ENCODE measurements at regions not wholly inside any gene's neighbourhood (a gene's known extent, or its start where the extent isn't known, plus 50 kb on each side); places are given as distances from the start of the nearest gene placed in this dataset.

GRCh38 chr3:187618722-187619121, 51.5 kb downstream of the SST start:
- no peak for ATAC-seq (ENCODE audit: poor library complexity)
- intact Hi-C loops (cut with DNase I, micrococcal nuclease), result loop anchor here (10.0 kb wide), 3 partner anchors 96 to 1526 kb away; no protein-coding TSS in a partner anchor
- CTCF ChIA-PET, result no interaction called here

GRCh38 chr3:187617213-187617612, 53.0 kb downstream of the SST start:
- Histone ChIP-seq H3K4me1 (ENCODE audit: insufficient read depth, low read length) (no peaks in the 10 kb centered on the region), H3K9me3 (ENCODE audit: control insufficient read depth in 1 of 2, insufficient read depth in 1 of 2, low read length in 2 of 2) (no peaks in the 10 kb centered on the region), H3K27me3 (ENCODE audit: control insufficient read depth in 1 of 2, insufficient read depth in 2 of 2, low read length in 2 of 2) (no peaks in the 10 kb centered on the region), H3K4me3 (ENCODE audit: low read length) (no peak overlapping the region), H3K36me3 (ENCODE audit: insufficient read depth, low read length) (no peaks in the 10 kb centered on the region), H3K27ac (ENCODE audit: low read depth in 1 of 2, low read length in 2 of 2) (no peak overlapping the region)
- no peak for TF ChIP-seq CTCF (IDR thresholded peaks at IDR 0.05)
- no peak for ATAC-seq (ENCODE audit: poor library complexity)
- H3K27ac Mint-ChIP-seq, result no peak overlapping the region
- intact Hi-C loops (cut with DNase I, micrococcal nuclease), result loop anchor here (2.0 to 10.0 kb wide), 4 partner anchors 98 to 1528 kb away; no protein-coding TSS in a partner anchor
- H3K4me1 Mint-ChIP-seq (ENCODE audit: low read depth), result no peaks in the 10 kb centered on the region
- POLR2A ChIA-PET, result no interaction called here
- CTCF ChIA-PET, result no interaction called here
- H3K9me3 Mint-ChIP-seq, result no peaks in the 10 kb centered on the region
- H3K27me3 Mint-ChIP-seq, result peaks cover 2% of the 10 kb centered on the region
- DNase-seq, result no peak
- H3K36me3 Mint-ChIP-seq (ENCODE audit: low read depth), result no peaks in the 10 kb centered on the region
- no peak overlapping the region for H3K4me3 Mint-ChIP-seq

More at GRCh38 chr3:187618722-187619121, 51.5 kb downstream of the SST start:
- H3K27me3 Mint-ChIP-seq, result no peaks in the 10 kb centered on the region
- Histone ChIP-seq H3K9me3 (ENCODE audit: control insufficient read depth in 1 of 2, insufficient read depth in 1 of 2, low read length in 2 of 2) (no peaks in the 10 kb centered on the region), H3K27me3 (ENCODE audit: control insufficient read depth in 1 of 2, insufficient read depth in 2 of 2, low read length in 2 of 2) (no peaks in the 10 kb centered on the region), H3K36me3 (ENCODE audit: insufficient read depth, low read length) (no peaks in the 10 kb centered on the region), H3K4me1 (ENCODE audit: insufficient read depth, low read length) (no peaks in the 10 kb centered on the region), H3K4me3 (ENCODE audit: low read length) (no peak overlapping the region), H3K27ac (ENCODE audit: low read depth in 1 of 2, low read length in 2 of 2) (no peak overlapping the region)
- H3K36me3 Mint-ChIP-seq (ENCODE audit: low read depth), result no peaks in the 10 kb centered on the region
- TF ChIP-seq CTCF (IDR thresholded peaks at IDR 0.05), result no peak
- POLR2A ChIA-PET, result no interaction called here
- H3K27ac Mint-ChIP-seq, result no peak overlapping the region
- H3K4me1 Mint-ChIP-seq (ENCODE audit: low read depth), result no peaks in the 10 kb centered on the region
- no peak overlapping the region for H3K4me3 Mint-ChIP-seq
- H3K9me3 Mint-ChIP-seq, result no peaks in the 10 kb centered on the region
- DNase-seq, result no peak

- H3K4me3 Mint-ChIP-seq, result no peak overlapping the region
- DNase-seq, result peak; percentile 8 to 70 (median 32)
- ChIA-PET CTCF (interaction anchor here (0.9 to 1.4 kb wide), 2 partner anchors 12 to 63 kb away, joined by 4 to 5 read pairs; no protein-coding TSS in a partner anchor), POLR2A (no interaction called here)
- Histone ChIP-seq H3K4me1 (ENCODE audit: insufficient read depth, low read length) (no peaks in the 10 kb centered on the region), H3K4me3 (ENCODE audit: low read length) (no peak overlapping the region), H3K36me3 (ENCODE audit: insufficient read depth, low read length) (no peaks in the 10 kb centered on the region), H3K27me3 (ENCODE audit: control insufficient read depth in 1 of 2, insufficient read depth in 2 of 2, low read length in 2 of 2) (no peaks in the 10 kb centered on the region), H3K9me3 (ENCODE audit: control insufficient read depth in 1 of 2, insufficient read depth in 1 of 2, low read length in 2 of 2) (no peaks in the 10 kb centered on the region), H3K27ac (ENCODE audit: low read depth in 1 of 2, low read length in 2 of 2) (no peak overlapping the region)
- no peaks in the 10 kb centered on the region for H3K36me3 Mint-ChIP-seq (ENCODE audit: low read depth)
- TF ChIP-seq CTCF (IDR thresholded peaks at IDR 0.05), result peak; percentile 76
- H3K9me3 Mint-ChIP-seq, result no peaks in the 10 kb centered on the region
- H3K4me1 Mint-ChIP-seq (ENCODE audit: low read depth), result no peaks in the 10 kb centered on the region
- peak; percentile 52 for ATAC-seq (ENCODE audit: poor library complexity)
- intact Hi-C loops (cut with DNase I, micrococcal nuclease), result loop anchor here (2.0 to 10.0 kb wide), 4 partner anchors 98 to 1528 kb away; no protein-coding TSS in a partner anchor
- H3K27me3 Mint-ChIP-seq, result peaks cover 5% of the 10 kb centered on the region
- no peak overlapping the region for H3K27ac Mint-ChIP-seq
Measured at GRCh38 chr3:187616307-187616972, 53.8 kb downstream of the SST start.

Measured in CD4-positive, alpha-beta T cell (primary cell).